NCI-H748 (cell line): ENCODE measurements at regions not wholly inside any gene's neighbourhood (a gene's known extent, or its start where the extent isn't known, plus 50 kb on each side); places are given as distances from the start of the nearest gene placed in this dataset.

Experiments used
- DNase-seq: peaks from one replicate; lab custom pipeline; 2025; ENCODE audit not compliant: unreplicated experiment; lab: John Stamatoyannopoulos, UW

DNA sequence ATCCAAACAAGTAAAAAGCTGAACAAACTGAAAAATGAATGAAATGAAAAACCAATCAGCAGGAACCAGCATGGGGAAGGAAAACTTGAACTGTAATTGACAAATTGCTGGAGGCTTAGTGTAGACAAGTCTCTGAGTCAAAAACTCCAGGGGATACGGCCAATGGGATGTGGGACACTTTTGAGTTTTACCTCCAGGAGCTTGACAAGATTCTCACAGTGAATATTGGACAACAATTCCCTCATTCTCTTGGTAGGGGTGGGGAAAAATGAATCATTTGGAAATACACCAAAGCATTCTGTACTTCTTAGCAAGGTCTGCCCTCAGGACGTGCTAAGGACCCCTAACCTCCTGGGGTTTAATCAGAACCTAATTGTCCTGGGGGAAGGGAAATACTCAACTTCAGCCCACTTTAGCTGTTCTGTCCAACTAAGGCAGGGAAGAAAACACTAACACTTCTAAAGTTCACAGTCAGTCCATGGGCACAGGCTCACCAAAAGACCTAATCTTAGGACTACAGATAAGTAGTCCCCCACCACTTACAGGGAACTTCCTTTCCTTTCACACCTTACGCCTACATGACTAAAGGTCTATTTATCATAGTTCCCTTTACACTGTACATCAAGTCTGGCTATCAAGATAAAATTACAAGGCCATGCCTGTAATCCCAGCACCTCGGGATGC is 60.7 kb upstream of the CDC42BPA start:
- no peak for DNase-seq

DNA sequence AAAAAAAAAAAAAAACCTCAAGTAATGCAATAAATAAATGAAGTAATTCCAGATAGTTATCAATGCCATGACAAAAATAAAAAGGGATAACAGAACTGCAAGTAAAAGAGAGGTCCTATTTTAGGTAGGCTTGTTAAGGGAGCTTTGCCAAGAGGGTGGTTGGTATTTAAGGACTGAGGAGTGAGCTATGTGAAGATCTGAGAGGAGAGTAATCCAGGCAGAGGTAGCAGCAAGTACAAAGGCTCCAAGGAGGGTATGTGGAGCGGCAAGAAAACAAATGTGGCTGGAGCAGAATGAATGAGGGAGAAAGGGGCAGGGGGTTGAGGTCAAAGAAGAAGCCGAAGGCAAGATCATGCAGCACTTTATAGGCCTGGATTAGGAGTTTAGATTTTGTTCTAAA is 59.9 kb upstream of the CDC42BPA start:
- no peak for DNase-seq

DNA sequence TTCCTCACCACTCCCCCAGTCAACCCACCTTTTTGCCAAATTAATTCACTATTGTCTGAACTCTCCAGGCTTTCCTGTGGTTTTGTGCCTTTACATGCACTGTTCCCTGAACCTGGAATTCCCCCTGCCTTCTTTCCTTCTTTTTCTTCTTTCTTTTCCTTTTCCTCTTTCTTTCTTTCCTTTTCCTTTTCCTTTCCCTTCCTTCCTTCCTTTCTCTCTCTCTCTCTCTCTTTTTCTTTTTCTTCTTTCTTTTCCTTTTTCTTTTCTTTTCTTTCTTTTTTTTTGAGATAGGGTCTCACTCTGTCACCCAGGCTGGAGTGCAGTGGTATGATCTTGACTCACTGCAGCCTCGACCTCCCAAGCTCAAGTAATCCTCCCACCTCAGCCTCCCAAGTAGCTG is 56.6 kb upstream of the CDC42BPA start:
- DNase-seq: no peak

DNA sequence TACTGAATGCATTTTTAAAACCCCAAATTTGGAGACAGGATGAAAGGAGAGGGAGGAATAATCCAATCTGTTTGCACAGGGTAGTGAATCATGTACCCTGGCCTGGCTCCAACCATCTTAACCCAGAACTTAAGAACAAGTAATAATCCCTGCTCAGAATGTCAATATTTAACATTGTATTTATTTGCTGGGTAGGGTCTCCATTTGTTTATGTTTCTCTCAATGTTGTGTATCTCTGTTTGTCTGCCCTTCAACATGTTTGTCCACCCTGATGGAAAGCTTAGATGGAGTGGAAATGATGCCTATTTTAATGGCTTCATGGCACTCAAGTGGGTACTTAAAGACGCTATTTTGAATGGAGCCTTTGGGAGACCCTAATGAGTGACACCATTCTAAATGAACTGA is 54.4 kb upstream of the CDC42BPA start:
- DNase-seq: peak; percentile 80

DNA sequence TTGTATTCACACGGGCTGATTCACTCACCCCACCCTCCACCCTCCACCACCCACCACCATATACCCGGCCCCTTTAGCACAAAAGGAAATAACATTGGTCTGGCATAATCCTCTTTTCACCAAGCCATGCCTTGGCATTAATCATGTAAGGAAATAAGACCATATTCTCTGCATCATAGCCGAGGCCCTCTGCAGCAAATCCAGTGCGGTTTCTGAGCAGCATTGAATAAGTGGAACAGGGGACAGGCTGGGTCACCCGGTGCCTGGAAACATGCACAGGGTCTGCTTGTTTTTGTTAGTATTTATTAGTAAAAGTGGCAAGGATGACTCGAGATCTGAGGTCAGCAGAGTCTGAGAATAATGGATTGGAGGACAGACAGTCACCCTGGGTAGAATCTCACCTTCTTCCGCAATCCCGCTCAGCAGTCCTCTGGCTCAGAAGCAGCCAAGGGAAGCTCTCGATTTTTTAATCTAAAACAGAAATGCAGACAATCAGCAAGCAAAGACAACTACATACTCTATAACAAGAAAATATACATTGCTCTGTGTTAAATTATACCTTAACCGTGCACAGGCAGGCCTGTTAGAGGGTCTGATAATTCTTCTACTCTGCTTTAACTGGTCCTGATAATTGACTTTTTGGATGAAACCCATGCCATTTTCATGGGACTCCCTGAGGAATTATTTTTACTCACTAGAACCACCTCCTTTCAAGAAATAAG is 52.4 kb upstream of the CDC42BPA start:
- DNase-seq: no peak

DNA sequence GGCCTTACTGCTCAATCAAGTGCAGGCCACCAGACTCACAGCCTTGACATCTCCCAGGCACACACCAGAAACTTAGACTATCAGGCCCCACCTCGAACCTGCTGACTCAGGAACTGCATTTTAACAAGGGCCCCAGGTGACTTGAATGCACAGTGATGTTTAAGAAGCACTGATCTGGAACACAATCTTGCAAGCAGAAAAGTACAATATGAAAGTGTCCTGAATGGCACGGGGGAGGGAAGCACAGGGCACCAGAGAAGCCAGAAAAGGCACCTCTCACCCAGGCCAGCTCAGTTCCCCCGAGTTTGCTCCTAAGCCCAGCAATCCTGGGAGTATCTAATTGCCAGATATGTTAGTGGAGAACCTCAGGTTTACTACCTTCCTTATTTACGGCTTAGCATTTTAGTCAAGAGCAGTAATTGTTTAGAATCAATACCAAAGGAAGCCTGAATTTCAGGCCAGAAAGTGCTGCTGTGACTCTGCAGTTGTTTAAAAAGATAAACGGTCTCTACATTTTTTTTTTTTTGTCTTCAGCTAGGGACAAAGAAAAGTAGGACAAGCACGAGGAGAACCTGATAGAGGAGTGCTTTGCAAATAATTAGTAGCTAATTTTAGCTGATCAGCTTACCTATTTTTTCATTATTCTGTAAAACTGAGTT is 50.9 kb upstream of the CDC42BPA start:
- DNase-seq: no peak
